ENCODE measurements at regions not wholly inside any gene's neighbourhood (a gene's known extent, or its start where the extent isn't known, plus 50 kb on each side); places are given as distances from the start of the nearest gene placed in this dataset.

- no peaks in the 10 kb centered on the region for H3K9me3 Mint-ChIP-seq (ENCODE audit: low read depth)
- no peak for TF ChIP-seq CTCF (IDR thresholded peaks at IDR 0.05; ENCODE audit: unreplicated experiment)
- no peak overlapping the region for H3K4me3 Mint-ChIP-seq (ENCODE audit: low read depth)
- DNase-seq (ENCODE audit: low spot score, unreplicated experiment), result no peak
- H3K36me3 Mint-ChIP-seq (ENCODE audit: insufficient read depth), result no peaks in the 10 kb centered on the region
- peaks cover 5% of the 10 kb centered on the region for H3K27me3 Mint-ChIP-seq
- no peak overlapping the region for H3K27ac Mint-ChIP-seq
- H3K4me1 Mint-ChIP-seq (ENCODE audit: low read depth), result peaks cover 15% of the 10 kb centered on the region
Observed at GRCh38 chr15:39451121-39451688, 129.7 kb upstream of the THBS1 start.

DNA sequence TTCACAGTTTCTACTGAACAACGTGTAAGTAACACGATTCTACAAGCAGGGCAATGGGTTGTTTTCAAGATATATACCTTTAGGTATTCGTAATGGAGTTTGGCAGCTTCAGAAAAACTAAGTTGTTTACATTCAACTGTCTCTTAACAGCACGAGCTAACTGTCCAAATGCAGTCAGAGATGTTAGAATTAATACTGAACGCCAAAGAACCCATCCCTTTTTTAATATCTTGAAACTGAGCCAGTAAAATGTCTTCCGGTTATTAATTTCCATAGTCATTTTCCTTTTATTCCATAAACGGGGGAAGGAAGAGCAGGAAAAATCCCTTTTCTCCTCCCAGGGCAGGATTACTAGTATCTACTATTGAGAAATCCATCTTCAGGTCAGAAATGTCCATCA is 129.0 kb upstream of the THBS1 start:
- DNase-seq (ENCODE audit: low spot score, unreplicated experiment), result no peak
- Mint-ChIP-seq H3K36me3 (ENCODE audit: insufficient read depth) (no peaks in the 10 kb centered on the region), H3K27ac (no peak overlapping the region), H3K4me1 (ENCODE audit: low read depth) (peaks cover 16% of the 10 kb centered on the region), H3K4me3 (ENCODE audit: low read depth) (no peak overlapping the region), H3K27me3 (peaks cover 5% of the 10 kb centered on the region), H3K9me3 (ENCODE audit: low read depth) (no peaks in the 10 kb centered on the region)
- TF ChIP-seq CTCF (IDR thresholded peaks at IDR 0.05; ENCODE audit: unreplicated experiment), result no peak

DNA sequence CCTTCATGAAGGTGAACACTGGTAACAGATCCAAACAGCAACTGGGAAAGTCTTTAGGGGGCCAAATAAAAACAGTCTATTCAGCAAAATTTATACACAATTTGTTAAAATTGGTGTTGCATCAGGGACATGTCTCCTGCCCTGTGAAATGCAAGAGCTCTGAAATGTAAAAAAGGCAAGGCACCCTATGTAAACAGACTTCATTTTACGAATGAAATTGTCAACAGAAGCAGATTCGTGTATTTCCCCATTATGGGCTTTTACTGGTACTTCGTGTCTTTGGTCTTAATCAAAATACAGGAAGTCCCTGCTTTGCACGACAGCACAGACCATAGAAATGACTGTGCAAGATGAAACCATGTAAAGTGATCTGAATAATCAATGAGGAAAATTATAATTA is 127.3 kb upstream of the THBS1 start:
- H3K27ac Mint-ChIP-seq, result no peak overlapping the region
- H3K4me3 Mint-ChIP-seq (ENCODE audit: low read depth), result no peak overlapping the region
- no peaks in the 10 kb centered on the region for H3K27me3 Mint-ChIP-seq
- H3K36me3 Mint-ChIP-seq (ENCODE audit: insufficient read depth), result no peaks in the 10 kb centered on the region
- no peaks in the 10 kb centered on the region for H3K9me3 Mint-ChIP-seq (ENCODE audit: low read depth)
- H3K4me1 Mint-ChIP-seq (ENCODE audit: low read depth), result peaks cover 16% of the 10 kb centered on the region
- no peak for TF ChIP-seq CTCF (IDR thresholded peaks at IDR 0.05; ENCODE audit: unreplicated experiment)
- no peak for DNase-seq (ENCODE audit: low spot score, unreplicated experiment)

DNA sequence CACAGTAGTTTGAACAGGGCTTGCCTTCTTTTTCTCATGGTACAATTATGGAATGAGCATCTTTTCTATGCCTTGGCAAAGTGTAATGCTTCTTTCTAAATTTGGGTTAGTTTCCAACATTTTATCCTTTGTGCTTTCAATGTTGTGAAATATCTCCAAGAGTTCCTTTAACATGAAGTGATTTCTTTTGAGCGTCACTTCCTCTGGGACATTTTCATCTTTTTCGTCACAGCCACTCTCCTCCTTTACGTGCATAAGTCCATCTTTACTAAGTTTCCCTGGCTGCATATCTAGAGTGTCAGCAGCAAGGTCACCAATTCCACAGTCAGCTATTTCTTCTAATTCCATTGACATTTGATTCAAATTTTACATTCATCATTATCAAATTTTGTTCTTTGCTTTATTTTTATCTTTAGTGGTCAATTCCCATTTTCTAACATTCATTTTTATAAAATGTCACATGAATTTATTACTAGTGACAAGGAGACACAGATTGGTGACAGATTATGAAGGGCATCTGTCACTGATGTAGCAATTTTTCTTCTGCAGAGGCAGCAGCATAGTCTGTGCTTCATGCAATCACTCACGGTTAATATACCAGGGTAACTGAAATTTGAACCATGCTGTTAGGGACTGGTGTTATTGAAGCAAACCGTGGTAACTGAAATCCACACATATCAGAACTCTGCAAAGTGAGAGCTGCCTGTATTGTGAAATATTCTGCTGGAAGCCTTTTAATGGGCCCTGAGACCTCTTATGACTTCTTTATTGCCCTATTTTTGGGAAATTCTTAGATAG is 126.5 kb upstream of the THBS1 start:
- peak overlapping the region; percentile 75 for H3K27ac Mint-ChIP-seq
- H3K36me3 Mint-ChIP-seq (ENCODE audit: insufficient read depth), result no peaks in the 10 kb centered on the region
- no peak for DNase-seq (ENCODE audit: low spot score, unreplicated experiment)
- no peaks in the 10 kb centered on the region for H3K9me3 Mint-ChIP-seq (ENCODE audit: low read depth)
- peaks cover 16% of the 10 kb centered on the region for H3K4me1 Mint-ChIP-seq (ENCODE audit: low read depth)
- H3K27me3 Mint-ChIP-seq, result no peaks in the 10 kb centered on the region
- TF ChIP-seq CTCF (IDR thresholded peaks at IDR 0.05; ENCODE audit: unreplicated experiment), result no peak
- H3K4me3 Mint-ChIP-seq (ENCODE audit: low read depth), result no peak overlapping the region

DNA sequence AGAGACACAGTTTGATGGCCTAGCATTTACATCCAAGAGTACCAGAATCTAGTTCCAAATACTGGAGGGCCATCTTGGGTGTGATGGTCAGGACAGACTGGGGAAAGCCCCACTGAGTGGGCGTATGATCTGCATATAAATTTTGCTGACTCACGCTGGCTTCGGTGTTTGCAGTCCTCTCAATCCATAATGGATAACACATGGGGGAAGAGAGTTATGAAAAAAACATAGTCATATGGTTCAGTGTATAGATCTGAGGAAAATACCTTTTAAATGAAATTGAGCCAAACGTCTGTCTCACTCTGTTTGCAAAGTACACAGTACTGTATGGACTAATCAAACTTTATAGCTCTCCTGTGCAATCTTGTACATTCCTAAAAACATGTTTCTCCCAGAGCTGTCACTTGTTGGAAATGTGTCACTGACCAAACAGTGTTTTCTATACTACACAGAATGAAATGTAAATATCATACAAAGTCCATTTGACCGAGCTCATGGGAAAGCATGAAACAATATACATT is 125.3 kb upstream of the THBS1 start:
- H3K9me3 Mint-ChIP-seq (ENCODE audit: low read depth), result no peaks in the 10 kb centered on the region
- H3K27me3 Mint-ChIP-seq, result no peaks in the 10 kb centered on the region
- peak overlapping the region; percentile 8 for H3K27ac Mint-ChIP-seq
- no peak overlapping the region for H3K4me3 Mint-ChIP-seq (ENCODE audit: low read depth)
- no peak for DNase-seq (ENCODE audit: low spot score, unreplicated experiment)
- no peak for TF ChIP-seq CTCF (IDR thresholded peaks at IDR 0.05; ENCODE audit: unreplicated experiment)
- no peaks in the 10 kb centered on the region for H3K36me3 Mint-ChIP-seq (ENCODE audit: insufficient read depth)
- peaks cover 16% of the 10 kb centered on the region for H3K4me1 Mint-ChIP-seq (ENCODE audit: low read depth)

Measured in progenitor cell of endocrine pancreas (in vitro differentiated cells).